GM19438 (cell line): ENCODE measurements at regions not wholly inside any gene's neighbourhood (a gene's known extent, or its start where the extent isn't known, plus 50 kb on each side); places are given as distances from the start of the nearest gene placed in this dataset.

Experiments
- ATAC-seq: cut with Tn5 transposase; IDR thresholded peaks from one replicate; pipeline ENCODE4 v1.9.1; 2021; ENCODE audit warnings: low read depth; ENCODE audit not compliant: unreplicated experiment

- no peak for ATAC-seq
Observed at GRCh38 chr12:59839514-59839913, 243.7 kb downstream of the SLC16A7 start.

GRCh38 chr12:59843260-59843843 lies 247.5 kb downstream of the SLC16A7 start:
- no peak for ATAC-seq

DNA sequence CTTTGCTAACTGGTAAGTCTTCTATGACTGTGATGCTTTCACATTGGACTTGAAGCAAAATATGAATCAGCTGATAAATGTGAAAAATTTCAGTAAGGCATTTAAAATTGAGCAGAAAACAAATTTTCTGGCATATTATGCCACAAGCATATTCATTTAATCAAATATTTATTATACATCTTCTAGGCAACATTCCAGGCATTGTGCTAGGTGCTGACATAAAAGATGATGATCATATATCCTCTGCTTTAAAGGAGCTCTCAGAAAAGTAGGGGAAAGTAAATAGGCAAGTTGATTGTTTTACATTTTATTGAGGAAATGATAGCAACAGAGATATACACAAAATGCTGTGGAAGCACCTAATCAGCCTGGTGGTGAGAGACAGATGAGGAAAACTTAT lies 248.9 kb downstream of the SLC16A7 start:
- no peak for ATAC-seq

- ATAC-seq = no peak
Observed at GRCh38 chr12:59845293-59845692, 249.5 kb downstream of the SLC16A7 start.

- ATAC-seq = no peak
Observed at GRCh38 chr12:59847127-59847526, 251.3 kb downstream of the SLC16A7 start.

- no peak for ATAC-seq
Observed at GRCh38 chr12:59850268-59850667, 254.4 kb downstream of the SLC16A7 start.

DNA sequence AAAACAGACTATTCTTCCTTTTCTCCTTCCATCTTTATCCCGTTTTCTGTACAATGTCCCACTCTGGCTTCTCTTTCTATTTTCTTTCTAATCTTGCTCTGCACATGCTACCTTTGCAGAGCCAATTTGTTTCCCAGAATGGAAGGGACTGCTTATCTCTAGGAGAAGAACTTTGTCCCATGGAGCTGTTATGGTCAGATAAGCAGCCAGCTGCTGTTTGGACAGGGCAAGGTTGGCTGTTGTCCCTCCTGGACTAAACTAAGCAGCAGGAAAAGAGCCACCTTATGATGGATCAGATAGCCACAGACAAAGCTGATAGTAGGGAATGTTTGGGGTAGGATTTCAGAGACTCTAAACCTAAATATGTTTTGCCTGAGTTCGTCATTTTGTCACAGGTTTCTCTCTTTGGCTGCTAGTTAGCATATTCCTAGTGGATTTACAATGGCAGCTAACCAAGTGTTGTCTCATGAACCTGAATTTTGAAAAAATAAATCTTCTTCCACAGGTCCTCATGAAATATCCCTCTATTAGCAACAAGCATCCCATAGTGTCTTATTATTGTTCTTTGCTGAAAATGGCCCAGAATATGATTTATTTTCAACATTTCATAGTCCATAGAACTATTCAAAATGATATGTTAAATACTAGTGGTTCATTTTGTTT lies 262.8 kb downstream of the SLC16A7 start:
- ATAC-seq = no peak

- no peak for ATAC-seq
Observed at GRCh38 chr12:59859171-59859510, 263.3 kb downstream of the SLC16A7 start.

DNA sequence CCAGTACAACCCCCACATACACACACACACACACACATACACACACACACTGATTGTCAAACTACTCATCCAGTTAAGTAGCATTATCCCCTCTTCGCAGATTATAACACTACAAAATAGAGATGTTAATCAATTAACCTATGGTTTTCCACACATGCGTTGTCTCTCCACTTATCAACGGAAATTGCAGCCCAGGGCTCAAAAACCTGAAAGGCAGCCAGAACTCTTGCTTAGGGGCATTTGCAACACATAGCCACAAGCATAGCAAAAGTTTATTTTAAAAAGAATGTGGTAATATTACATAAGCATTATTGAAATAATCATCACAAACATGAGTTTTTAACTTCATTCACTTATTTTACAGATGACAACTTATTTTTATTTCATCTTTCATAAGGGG lies 265.8 kb downstream of the SLC16A7 start:
- no peak for ATAC-seq

GRCh38 chr12:59867055-59867454 lies 271.2 kb downstream of the SLC16A7 start:
- no peak for ATAC-seq

DNA sequence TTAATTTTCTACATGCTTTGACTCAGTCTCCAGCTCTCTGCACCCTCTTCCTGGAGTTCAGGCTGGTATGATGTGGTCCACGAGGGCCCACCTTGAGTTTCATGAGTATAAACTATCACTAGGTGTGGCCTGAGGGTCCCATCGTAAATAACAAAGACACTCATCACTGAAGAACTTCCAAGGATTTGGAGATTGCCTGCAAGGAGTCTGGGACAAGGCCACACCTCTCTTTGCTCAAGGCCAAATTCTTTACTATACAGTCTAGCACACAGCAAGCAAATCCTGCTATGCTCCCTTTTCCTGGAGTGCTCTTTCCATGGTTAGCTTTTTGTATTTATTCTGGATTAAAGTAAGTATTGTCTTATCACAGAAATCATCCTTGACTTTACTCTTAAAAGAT lies 271.9 kb downstream of the SLC16A7 start:
- no peak for ATAC-seq

DNA sequence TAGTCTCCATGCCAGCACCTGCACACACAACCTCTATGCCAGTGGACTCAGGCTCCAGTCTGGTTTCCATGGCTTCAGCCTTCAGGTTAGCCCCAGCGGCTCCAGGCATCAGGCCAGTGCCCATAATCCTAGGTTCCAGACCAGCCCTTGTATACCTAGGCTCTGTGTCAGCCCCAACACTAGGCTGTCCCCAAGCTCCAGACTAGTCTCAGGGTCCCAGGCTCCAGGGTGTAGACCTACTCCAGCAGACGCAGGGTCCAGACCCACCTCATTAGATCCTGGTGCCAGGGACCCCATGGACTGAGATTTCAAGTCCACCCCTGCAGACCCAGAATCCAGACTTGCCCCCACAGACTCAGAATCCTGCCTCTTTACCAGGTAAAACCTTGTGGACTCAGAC lies 275.9 kb downstream of the SLC16A7 start:
- ATAC-seq = no peak

DNA sequence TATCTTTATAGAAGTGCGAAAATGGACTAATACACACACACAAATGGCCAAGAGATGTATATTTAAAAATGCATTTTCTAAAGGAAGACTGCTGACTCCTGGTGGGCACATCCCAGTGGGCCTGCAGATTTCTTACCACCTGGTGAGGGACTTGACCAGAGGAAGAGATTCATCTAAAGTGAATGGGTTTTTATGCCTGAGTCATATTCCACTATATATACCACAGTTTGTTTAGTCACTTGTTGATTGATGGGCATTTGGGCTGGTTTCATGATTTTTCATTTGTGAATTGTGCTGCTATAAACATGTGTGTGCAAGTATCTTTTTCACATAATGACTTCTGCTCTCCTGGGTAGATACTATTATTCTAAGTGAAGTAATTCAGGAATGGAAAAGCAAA lies 277.3 kb downstream of the SLC16A7 start:
- no peak for ATAC-seq

DNA sequence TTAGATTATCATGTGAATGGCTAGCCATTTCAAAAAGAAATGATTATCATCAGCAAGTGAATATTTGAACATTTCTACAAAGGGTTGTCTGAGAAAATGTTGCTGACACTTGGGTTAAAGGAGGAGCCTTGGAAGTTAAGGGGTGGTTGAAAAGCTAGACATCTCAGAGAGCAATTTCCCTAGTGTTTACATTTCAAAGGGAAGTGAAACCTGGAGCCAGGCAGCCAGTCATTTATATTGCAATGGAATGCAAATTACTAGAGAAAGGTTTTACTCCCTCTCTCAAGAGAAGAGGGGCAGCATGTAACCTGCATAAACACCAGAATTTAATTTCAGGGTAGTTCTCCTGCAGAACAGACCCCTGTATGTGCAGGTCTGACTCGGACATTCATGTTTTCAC lies 279.0 kb downstream of the SLC16A7 start:
- no peak for ATAC-seq

DNA sequence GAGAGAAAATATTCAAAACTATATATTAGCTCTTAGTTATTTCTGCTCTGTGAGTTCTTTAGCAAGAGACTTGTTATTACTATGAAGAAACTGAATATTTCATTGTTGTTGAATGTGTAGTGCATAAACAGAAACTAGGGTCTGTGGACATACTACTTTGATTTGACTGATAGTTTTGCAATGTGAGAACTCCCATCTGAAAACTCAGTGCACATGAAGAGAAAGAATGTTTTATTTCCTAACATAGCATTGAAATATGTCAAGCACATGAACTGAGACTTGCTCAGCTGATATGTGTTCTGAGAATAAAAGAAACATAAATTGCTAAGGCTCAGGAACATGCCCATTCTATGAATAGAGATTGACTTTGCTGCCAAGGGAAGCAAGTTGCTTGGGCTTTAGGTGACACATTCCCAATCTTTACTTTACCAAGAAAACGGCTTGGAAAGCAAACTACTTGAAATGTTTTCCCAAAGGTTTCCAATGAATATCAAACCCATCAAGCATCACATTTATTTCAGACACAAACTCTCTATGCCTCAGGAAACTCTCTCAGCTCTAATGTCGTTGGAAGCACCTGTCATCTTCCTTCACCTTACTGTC lies 290.4 kb downstream of the SLC16A7 start:
- no peak for ATAC-seq

DNA sequence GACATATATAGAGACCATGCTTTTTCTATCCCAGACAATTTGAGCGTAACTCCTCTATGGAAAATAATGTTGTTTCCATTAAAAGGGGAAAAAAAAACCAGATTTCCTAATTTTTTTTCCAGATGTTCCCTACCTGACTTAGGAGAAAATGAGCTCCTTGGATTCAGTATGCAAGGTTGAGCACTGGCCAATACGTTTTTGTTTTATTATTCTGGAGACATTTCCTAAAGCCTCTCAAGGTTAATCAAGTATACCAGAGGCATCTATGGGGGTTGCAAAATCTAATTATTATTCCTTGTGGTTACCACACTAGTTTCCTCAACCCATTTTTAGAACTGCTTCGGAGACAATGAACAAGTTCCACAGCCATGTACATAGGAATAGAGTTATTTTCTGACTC lies 291.3 kb downstream of the SLC16A7 start:
- no peak for ATAC-seq

GRCh38 chr12:59890896-59891579 lies 295.2 kb downstream of the SLC16A7 start:
- ATAC-seq = no peak

GRCh38 chr12:59895166-59895775 lies 299.4 kb downstream of the SLC16A7 start:
- no peak for ATAC-seq

DNA sequence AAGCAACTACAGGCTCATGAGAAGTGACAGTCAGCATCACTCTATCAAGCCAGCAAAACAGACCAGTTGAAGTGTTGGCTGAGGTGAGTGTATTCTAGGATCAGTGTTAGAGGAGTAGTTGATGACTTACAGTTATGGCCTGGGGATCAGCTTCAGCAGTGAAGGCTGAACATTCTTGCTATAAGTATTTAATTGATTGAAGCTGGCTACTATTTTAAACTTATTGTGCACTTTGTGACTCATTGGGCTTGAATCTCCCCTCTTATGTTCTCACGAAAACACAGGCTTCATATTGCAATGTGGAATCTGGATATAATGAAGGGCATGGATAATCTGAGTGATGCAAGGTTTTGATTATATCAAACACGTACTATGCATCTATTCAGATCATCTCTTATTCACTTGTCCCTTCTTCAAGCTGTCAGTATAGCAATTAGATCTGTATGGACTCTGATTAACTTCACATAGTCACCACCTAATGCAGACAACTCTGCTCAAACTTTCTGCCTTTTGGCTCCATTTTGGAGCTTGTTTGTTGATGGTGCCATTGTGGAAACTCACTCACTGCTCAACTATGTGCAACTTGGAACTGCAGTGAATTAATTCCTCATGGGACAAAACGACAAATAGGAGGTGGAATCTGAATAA lies 309.2 kb downstream of the SLC16A7 start:
- ATAC-seq = no peak

GRCh38 chr12:59911516-59911915 lies 315.7 kb downstream of the SLC16A7 start:
- ATAC-seq = no peak

GRCh38 chr12:59916988-59917387 lies 321.2 kb downstream of the SLC16A7 start:
- ATAC-seq = no peak
